HG02852 (cell line): ENCODE measurements at regions not wholly inside any gene's neighbourhood (a gene's known extent, or its start where the extent isn't known, plus 50 kb on each side); places are given as distances from the start of the nearest gene placed in this dataset.

Experiments
- ATAC-seq: cut with Tn5 transposase; IDR thresholded peaks from one replicate; pipeline ENCODE4 v1.9.1; 2021; ENCODE audit warnings: mild to moderate bottlenecking, moderate library complexity; ENCODE audit not compliant: unreplicated experiment

GRCh38 chr7:25279705-25280104 is 51.4 kb upstream of the NPVF start:
- no peak for ATAC-seq

GRCh38 chr7:25280181-25280580 is 51.9 kb upstream of the NPVF start:
- no peak for ATAC-seq

DNA sequence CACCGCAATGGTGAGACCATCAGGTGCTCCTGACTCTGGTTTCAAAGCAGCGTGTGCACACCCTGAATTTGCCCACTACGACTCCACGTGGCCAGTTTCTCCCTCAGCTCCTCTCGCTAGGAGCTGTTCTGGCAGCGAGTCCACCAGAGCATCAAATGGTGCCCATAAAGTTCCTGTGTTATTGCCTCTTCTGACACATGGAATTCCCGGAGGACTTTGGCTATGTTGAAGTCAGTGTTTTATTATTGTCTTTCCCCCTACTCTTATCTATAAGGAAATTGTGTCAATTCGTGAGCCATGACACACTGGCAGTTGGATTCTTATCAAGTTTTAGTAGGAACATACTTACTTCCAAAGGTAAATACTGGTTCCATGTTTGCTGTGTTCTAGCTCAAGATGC is 53.9 kb upstream of the NPVF start:
- no peak for ATAC-seq

- ATAC-seq = no peak
Measured at GRCh38 chr7:25286756-25287155, 58.5 kb upstream of the NPVF start.

DNA sequence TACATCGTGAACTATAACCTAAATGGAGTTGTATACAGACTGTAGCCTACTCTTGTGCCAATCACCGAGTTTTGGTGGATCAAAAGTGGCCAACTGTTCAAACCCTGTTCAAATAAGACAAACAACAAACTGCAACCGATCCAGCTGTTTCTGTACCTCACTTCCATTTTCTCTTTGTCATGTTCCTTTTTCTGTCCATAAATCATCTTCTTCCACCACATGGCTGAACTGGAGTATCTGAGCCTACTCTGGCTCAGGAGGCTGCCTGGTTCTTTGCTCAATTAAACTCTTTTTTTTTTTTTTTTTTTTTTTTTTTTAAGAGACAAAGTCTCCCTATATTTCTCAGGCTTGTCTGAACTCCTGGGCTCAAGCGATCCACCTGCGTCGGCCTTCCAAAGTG is 59.0 kb upstream of the NPVF start:
- no peak for ATAC-seq

DNA sequence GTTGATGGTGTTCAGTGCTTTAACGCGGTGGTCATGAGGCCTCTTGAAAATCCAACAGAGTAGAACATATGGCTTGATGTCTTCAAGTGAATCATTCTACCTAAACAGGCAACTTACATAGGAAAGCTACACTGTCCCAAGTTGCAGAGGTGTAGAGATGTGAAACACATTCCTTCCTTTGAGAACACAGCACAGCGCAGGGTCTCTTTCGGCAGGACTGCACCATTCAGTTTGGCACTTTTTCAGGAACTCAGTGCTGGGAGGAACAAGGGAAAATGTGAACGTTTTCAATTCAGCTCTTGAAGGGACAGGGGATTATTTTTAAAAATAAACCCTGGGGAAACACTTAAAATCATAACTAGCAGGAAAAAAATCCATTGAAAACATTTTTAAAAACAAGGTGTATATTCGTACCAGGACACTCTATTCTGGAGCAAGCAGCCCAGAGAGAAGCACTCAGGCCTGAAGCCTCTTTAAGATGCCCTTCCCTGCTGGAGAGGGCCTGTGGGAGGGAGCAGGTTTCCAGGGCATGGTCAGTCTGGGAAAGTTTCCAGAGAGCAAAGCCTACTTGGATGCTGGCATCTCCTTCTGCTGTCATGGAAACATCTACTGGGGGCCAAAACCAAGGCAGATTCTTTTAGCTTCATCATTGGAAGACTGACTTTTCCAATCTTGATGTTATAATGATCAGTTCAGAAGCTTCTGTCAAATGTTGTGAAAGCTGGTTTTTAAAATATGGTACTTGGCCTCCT is 60.4 kb upstream of the NPVF start:
- ATAC-seq = no peak

DNA sequence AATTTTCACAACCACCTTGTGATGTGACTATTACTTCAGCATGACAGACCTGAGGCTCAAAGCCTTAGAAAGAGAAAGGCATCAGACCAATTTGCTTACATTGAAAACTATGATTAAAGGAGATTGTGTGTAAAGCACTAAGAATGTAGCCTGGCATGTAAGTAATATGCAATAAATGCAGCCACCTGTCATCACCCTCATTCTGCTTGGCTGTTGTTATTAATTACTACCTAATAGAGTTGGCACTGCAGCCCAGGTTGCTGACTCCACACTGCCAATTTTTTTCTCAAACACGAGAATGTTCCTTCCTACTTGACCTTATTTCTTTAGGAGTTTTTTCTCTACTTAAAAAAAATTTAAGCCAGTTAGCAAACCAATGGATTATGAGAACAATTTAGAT is 61.2 kb upstream of the NPVF start:
- no peak for ATAC-seq

- ATAC-seq = no peak
Measured at GRCh38 chr7:25294624-25295023, 66.3 kb upstream of the NPVF start.

DNA sequence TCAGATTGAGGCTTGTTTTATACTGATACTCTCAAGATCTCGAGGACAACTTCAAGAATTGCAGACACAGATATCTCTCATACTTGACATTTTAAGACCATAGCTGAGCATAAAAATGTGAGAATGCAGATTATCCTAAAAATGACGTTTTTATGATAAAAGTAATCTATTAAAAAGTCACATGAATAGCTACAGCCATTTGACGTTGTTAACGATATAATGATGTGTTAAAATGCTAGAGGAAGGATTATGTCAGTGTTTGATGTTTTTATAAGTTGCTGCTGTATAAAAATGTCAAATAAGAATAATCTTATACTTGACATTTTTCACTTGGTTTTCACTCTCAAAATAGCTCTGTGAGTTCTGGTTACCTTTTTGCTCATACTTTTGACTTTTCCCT is 67.1 kb upstream of the NPVF start:
- ATAC-seq = no peak

GRCh38 chr7:25296086-25296485 is 67.8 kb upstream of the NPVF start:
- no peak for ATAC-seq

GRCh38 chr7:25297278-25297677 is 69.0 kb upstream of the NPVF start:
- ATAC-seq = no peak

GRCh38 chr7:25303281-25304181 is 75.2 kb upstream of the NPVF start:
- no peak for ATAC-seq

DNA sequence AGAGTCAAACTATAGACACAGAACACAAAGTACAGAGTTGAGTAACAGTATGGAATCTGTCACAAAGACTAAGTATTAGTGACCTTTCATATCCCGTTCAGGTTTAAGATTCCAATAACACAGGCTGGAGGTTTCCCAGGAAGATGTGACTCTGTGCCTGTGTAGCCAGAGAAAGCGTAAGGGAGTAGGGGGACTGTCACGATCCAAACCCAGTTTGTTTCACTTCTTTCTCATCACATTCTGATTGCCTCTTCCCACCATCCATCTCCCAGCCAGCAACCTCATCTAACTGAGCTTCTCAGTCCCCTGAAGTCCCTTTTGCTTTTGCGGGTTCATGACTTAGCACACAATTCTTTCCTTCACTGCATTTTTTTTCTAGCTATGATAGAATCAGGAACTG is 76.4 kb upstream of the NPVF start:
- no peak for ATAC-seq

GRCh38 chr7:25305831-25306230 is 77.5 kb upstream of the NPVF start:
- no peak for ATAC-seq

- ATAC-seq = no peak
Measured at GRCh38 chr7:25307624-25308023, 79.3 kb upstream of the NPVF start.

- ATAC-seq = no peak
Measured at GRCh38 chr7:25308246-25308645, 80.0 kb upstream of the NPVF start.

DNA sequence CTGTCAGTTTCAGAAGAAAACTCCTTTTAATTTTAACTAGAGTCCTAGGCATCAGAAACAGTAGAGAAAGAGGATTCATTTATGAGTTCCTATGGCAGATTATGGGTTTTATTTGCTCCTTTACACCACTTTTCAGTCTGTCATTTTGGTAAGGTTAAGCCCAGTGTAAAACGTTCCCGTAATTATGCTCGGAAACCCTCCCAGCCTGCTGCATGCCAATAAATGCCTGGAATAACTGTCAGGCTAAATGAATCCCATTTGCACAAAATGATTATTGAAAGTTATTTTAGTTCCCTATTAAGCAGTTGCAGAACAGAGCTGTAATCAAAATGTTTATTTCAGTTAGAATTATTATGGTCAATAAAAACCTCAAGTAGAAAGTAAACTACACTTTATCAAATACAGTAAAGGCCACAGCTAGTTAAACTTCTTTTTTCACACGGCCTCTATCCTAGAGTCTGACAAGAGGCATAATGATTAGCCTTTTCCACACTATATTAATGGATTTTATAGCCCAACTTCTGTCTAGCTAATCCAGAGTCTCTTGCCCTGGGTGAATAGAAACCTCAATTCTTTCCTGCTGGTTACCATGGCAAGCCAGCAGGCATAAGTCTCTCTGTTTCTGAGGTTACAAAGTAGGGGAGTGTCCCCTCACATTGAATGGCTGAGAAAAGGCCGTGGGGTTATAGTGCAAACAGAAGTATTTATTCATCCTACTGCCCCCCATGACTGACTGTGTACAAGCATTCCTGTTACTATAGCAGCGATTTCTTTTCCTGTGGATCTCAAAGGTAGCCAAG is 80.8 kb upstream of the NPVF start:
- no peak for ATAC-seq

DNA sequence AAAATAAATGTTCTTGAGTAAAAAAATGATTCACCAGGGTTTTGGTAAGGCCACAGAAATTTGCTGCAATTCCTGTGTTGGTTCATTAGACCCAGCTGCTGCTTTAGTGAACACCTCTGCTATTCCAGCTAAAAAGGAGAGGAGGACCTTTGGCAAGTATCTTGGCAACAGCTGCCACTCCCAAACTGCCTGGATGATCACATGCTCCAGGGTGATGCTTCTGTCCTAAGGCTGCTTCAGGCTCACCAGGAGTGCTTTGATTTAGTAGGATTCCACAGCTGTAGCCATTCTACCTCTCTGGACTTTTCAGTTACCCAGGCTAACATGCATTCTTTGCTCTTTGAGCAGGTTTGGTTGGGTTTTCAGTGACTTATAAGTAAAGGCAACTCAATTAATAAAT is 82.6 kb upstream of the NPVF start:
- no peak for ATAC-seq

DNA sequence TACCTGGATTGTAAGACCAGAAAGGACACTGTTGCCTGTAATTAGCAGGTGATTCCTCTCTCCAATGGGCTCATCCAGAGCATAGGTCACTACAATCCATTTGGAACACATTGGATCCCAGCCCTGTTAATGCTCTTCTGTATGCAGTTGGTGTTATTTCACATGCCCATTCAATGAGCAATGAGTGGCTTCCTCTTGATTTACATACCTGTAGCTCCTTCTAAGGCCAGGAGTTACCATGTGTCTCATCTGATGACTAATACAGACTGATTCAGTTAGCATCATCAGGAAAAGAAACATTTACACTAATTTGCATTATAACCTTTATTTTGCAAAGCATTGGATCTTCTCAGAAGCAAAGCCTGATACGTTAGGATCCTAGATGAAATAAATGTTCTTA is 83.1 kb upstream of the NPVF start:
- ATAC-seq = no peak

DNA sequence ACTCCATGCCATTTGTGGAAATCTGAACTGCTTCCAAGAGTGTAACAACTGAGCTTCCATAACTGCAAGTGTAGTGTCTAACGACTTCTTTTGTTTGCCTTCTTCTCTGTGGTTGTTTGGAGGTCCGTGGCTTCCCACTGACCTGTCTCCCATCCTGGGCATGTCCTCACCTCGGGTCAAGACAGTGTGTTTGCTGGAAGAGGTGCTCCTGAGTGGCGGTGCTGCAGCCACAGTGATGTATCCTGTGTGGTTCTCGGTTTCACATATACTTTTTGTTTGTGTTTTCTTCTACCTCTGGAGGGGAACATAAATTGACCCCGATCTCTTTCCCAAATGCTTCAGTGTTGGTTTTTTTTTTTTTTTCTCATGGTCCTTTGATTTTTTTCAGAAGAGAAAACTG is 84.7 kb upstream of the NPVF start:
- no peak for ATAC-seq

GRCh38 chr7:25313526-25313925 is 85.2 kb upstream of the NPVF start:
- ATAC-seq = no peak
